Prostate gland (tissue), 2 donors: ENCODE measurements at regions not wholly inside any gene's neighbourhood (a gene's known extent, or its start where the extent isn't known, plus 50 kb on each side); places are given as distances from the start of the nearest gene placed in this dataset.

Source experiments
- DNase-seq: peaks from one replicate; pipeline ENCODE4 v3.0.0-alpha.2; 2019; ENCODE audit warnings: low spot score
- H3K27ac ChIP-seq, 2 donors: fragments of 200-600 bp; sonication (generic); 2 replicates each; pipeline ENCODE4 v1.5.1; 2017 to 2019
- H3K27me3 ChIP-seq: fragments of 200-600 bp; sonication (generic); replicated peaks from 2 replicates; pipeline ENCODE4 v1.5.1; 2019; ENCODE audit not compliant: insufficient read depth
- H3K36me3 ChIP-seq, 2 donors: fragments of 200-600 bp; sonication (generic); 1 replicate in 1 of 2; 2 replicates in 1 of 2; pipeline versions ENCODE4 v1.5.1 to v1.8.1; 2017 to 2019
- H3K4me1 ChIP-seq: fragments of 200-600 bp; sonication (generic); replicated peaks from 2 replicates; pipeline ENCODE4 v1.5.1; 2019
- H3K4me3 ChIP-seq, 2 donors: fragments of 200-600 bp; sonication (generic); 2 replicates each; pipeline ENCODE4 v1.5.1; 2017 to 2019
- H3K9me3 ChIP-seq: fragments of 200-600 bp; sonication (generic); 2 replicates; pipeline ENCODE4 v1.5.1; 2017
- POLR2A ChIP-seq: fragments of 450-650 bp; IDR thresholded peaks from one replicate; pipeline ENCODE4 v1.6.1; 2016; ENCODE audit warnings: antibody characterized with exemption, mild to moderate bottlenecking
- POLR2AphosphoS5 ChIP-seq: sonication (generic); formaldehyde crosslinking; IDR thresholded peaks from one replicate; pipeline ENCODE4 v1.6.1; 2017; ENCODE audit warnings: antibody characterized with exemption
- WGBS: methylation state at CpG from one replicate; pipeline ENCODE4 v1.1.5; 2018; 5-methylcytosine and 5-hydroxymethylcytosine counted together
- intact Hi-C: fragments of 100-400 bp; cut with DNase I; formaldehyde crosslinking; loops from one replicate; pipeline ENCODE4 v1.14.2; 2022
- TF ChIP-seq, protein P1 (sequence below), 4 experiments: fragments of 200-600 bp in 2 of 4; fragments of 450-650 bp in 2 of 4; sonication (generic) in 2 of 4; IDR thresholded peaks; 1 replicate in 3 of 4; 2 replicates in 1 of 4; pipeline ENCODE4 v1.5.1; 2016 to 2019; ENCODE audit warnings: antibody characterized with exemption in 4 of 4, mild to moderate bottlenecking in 2 of 4, moderate library complexity in 2 of 4

DNA sequence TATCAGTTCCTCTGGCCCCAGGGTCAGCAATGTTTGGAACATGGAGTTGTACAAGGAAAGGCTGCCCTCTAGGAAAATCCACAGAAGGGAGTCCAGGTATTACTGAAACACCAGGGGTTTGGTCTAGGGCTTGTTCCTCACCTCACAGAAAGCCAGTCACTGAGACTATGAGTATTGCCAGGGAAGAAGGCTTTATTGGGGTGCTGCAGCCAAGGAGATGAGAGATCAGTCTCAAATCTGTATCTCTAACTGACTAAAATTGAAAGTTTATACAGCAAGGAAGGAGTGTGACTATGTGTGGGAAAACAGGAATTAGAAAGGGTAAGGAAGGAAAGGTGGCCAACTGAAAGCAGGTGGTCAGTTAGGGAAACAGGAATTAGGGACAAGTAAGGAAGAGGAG lies 172.3 kb downstream of the LYPLAL1 start:
- DNase-seq = no peak
- no peaks in the 10 kb centered on the region for H3K27me3 ChIP-seq
- no peaks in the 10 kb centered on the region for H3K36me3 ChIP-seq
- intact Hi-C loops = no loop called here
- no peaks in the 10 kb centered on the region for H3K9me3 ChIP-seq
- H3K4me3 ChIP-seq = no peak overlapping the region
- H3K27ac ChIP-seq = no peak overlapping the region
- TF ChIP-seq, protein P1, sequence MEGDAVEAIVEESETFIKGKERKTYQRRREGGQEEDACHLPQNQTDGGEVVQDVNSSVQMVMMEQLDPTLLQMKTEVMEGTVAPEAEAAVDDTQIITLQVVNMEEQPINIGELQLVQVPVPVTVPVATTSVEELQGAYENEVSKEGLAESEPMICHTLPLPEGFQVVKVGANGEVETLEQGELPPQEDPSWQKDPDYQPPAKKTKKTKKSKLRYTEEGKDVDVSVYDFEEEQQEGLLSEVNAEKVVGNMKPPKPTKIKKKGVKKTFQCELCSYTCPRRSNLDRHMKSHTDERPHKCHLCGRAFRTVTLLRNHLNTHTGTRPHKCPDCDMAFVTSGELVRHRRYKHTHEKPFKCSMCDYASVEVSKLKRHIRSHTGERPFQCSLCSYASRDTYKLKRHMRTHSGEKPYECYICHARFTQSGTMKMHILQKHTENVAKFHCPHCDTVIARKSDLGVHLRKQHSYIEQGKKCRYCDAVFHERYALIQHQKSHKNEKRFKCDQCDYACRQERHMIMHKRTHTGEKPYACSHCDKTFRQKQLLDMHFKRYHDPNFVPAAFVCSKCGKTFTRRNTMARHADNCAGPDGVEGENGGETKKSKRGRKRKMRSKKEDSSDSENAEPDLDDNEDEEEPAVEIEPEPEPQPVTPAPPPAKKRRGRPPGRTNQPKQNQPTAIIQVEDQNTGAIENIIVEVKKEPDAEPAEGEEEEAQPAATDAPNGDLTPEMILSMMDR (IDR thresholded peaks at IDR 0.05) = no peak
- TF ChIP-seq POLR2A = no peak
- TF ChIP-seq POLR2AphosphoS5 = no peak
- H3K4me1 ChIP-seq = no peaks in the 10 kb centered on the region

DNA sequence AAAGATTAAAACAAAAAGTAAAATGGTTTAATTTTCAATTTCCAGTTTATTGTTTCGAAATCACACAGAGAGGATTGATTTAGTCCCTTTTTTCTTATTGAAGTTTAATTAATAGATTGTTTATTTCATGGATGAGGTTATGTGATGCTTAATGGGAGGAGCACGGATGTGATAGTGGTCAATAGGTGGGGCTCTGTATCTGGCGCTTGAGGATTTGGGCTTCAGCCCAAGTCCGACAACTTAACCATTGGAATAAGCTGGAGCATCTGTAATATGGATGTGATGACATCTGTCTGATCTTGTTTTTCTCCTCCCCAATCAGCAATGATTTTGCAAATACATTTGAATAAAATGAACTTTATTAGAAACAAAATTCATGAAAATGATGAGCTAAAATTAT lies 169.2 kb downstream of the LYPLAL1 start:
- H3K27ac ChIP-seq = no peak overlapping the region
- H3K27me3 ChIP-seq = no peaks in the 10 kb centered on the region
- no peak overlapping the region for H3K4me3 ChIP-seq
- 95% methylated on average over 4 of the region's 4 CpGs for WGBS
- no peaks in the 10 kb centered on the region for H3K36me3 ChIP-seq
- DNase-seq = no peak
- H3K4me1 ChIP-seq = no peaks in the 10 kb centered on the region
- H3K9me3 ChIP-seq = no peaks in the 10 kb centered on the region
- TF ChIP-seq POLR2A = no peak
- no peak for TF ChIP-seq POLR2AphosphoS5
- TF ChIP-seq, protein P1 (IDR thresholded peaks at IDR 0.05) = no peak
- intact Hi-C loops = no loop called here

DNA sequence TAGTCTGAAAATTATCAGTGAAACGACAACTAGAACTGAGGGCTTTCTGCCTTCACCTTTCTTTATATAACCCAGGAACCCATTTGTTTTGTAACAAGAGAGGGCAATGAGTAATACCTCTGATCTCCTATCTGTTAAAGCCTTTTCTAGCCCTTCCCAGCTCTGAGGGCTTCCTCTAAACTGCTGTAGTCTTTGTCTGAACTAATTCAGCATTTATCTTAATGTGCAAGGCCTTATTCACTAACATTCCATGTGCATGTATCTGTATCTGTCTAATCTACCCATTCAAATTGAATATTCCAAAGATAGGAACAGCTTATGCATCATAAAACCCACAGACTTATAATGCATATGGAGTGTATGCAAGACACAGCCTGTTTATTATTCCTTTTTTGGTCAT lies 167.1 kb downstream of the LYPLAL1 start:
- DNase-seq = no peak
- Histone ChIP-seq H3K27ac (no peak overlapping the region), H3K4me3 (no peak overlapping the region), H3K9me3 (no peaks in the 10 kb centered on the region), H3K27me3 (no peaks in the 10 kb centered on the region), H3K36me3 (no peaks in the 10 kb centered on the region), H3K4me1 (no peaks in the 10 kb centered on the region)
- TF ChIP-seq POLR2A (no peak), POLR2AphosphoS5 (no peak)
- TF ChIP-seq, protein P1 (IDR thresholded peaks at IDR 0.05) = no peak
- 59% methylated on average over 1 of the region's 1 CpG for WGBS
- intact Hi-C loops = no loop called here

DNA sequence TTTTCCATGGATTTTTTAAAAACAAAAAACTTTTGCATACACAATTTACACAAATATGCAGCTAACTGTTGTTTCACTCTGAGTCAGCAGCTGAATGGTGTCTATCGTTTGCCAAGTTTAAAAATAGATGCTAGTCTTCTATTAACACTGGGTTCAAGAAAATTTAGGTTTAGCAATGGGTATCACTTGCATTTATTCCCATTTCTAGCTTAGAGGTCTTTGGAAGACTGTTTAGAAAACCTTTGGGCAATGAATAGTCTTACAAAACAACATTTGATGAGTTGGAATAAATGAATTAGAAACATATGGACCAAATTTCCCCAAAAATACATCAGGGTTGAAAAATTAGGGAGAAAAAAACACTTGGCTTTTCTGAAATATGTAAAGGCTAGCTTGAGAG lies 165.8 kb downstream of the LYPLAL1 start:
- 71% methylated on average over 1 of the region's 1 CpG for WGBS
- intact Hi-C loops = no loop called here
- no peak overlapping the region for H3K4me3 ChIP-seq
- no peak overlapping the region for H3K27ac ChIP-seq
- no peak for DNase-seq
- H3K36me3 ChIP-seq = no peaks in the 10 kb centered on the region
- no peaks in the 10 kb centered on the region for H3K4me1 ChIP-seq
- H3K9me3 ChIP-seq = no peaks in the 10 kb centered on the region
- TF ChIP-seq, protein P1 (IDR thresholded peaks at IDR 0.05) = no peak
- TF ChIP-seq POLR2A (no peak), POLR2AphosphoS5 (no peak)
- H3K27me3 ChIP-seq = no peaks in the 10 kb centered on the region

DNA sequence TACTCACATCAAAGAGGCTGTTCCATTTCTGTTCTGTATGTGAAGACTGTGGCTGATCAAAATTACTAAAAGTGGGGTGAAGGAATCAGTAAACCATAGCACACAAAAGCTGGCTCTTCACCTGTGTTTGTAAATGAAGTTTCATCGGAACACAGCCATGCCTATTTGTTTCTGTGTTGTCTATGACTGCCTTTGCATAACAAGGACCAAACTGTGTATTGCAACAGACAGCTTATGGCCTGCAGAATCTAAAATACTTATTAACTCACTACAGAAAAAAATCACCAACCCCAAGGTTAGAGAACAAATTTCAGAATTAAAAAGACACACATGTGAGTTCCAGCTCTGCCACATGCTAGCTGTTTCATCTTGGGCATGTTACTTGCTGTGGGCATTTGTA lies 163.9 kb downstream of the LYPLAL1 start:
- intact Hi-C loops = no loop called here
- TF ChIP-seq POLR2A = no peak
- TF ChIP-seq, protein P1 (IDR thresholded peaks at IDR 0.05) = no peak
- TF ChIP-seq POLR2AphosphoS5 = no peak
- H3K4me3 ChIP-seq = no peak overlapping the region
- no peaks in the 10 kb centered on the region for H3K9me3 ChIP-seq
- no peaks in the 10 kb centered on the region for H3K36me3 ChIP-seq
- H3K4me1 ChIP-seq = no peaks in the 10 kb centered on the region
- no peak for DNase-seq
- H3K27me3 ChIP-seq = no peaks in the 10 kb centered on the region
- no peak overlapping the region for H3K27ac ChIP-seq
- WGBS = 100% methylated on average over 1 of the region's 1 CpG
